ENCODE measurements at regions not wholly inside any gene's neighbourhood (a gene's known extent, or its start where the extent isn't known, plus 50 kb on each side); places are given as distances from the start of the nearest gene placed in this dataset.

GRCh38 chr2:125274718-125275117 is 1249.6 kb downstream of the CNTNAP5 start:
- DNase-seq (ENCODE audit: low read depth) = no peak
- TF ChIP-seq, protein P1, sequence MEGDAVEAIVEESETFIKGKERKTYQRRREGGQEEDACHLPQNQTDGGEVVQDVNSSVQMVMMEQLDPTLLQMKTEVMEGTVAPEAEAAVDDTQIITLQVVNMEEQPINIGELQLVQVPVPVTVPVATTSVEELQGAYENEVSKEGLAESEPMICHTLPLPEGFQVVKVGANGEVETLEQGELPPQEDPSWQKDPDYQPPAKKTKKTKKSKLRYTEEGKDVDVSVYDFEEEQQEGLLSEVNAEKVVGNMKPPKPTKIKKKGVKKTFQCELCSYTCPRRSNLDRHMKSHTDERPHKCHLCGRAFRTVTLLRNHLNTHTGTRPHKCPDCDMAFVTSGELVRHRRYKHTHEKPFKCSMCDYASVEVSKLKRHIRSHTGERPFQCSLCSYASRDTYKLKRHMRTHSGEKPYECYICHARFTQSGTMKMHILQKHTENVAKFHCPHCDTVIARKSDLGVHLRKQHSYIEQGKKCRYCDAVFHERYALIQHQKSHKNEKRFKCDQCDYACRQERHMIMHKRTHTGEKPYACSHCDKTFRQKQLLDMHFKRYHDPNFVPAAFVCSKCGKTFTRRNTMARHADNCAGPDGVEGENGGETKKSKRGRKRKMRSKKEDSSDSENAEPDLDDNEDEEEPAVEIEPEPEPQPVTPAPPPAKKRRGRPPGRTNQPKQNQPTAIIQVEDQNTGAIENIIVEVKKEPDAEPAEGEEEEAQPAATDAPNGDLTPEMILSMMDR (IDR thresholded peaks at IDR 0.05; ENCODE audit: insufficient read depth, low read length) = no peak
- H3K4me3 ChIP-seq (ENCODE audit: low read depth, low read length) = no peak overlapping the region

- no peak overlapping the region for H3K4me3 ChIP-seq (ENCODE audit: low read depth, low read length)
- DNase-seq (ENCODE audit: low read depth) = no peak
- TF ChIP-seq, protein P1 (IDR thresholded peaks at IDR 0.05; ENCODE audit: insufficient read depth, low read length) = no peak
Observed at GRCh38 chr2:125280265-125280664, 1255.2 kb downstream of the CNTNAP5 start.

GRCh38 chr2:125281242-125281641 is 1256.2 kb downstream of the CNTNAP5 start:
- no peak overlapping the region for H3K4me3 ChIP-seq (ENCODE audit: low read depth, low read length)
- no peak for DNase-seq (ENCODE audit: low read depth)
- TF ChIP-seq, protein P1 (IDR thresholded peaks at IDR 0.05; ENCODE audit: insufficient read depth, low read length) = no peak

GRCh38 chr2:125296742-125297141 is 1271.7 kb downstream of the CNTNAP5 start:
- no peak for DNase-seq (ENCODE audit: low read depth)
- H3K4me3 ChIP-seq (ENCODE audit: low read depth, low read length) = no peak overlapping the region
- TF ChIP-seq, protein P1 (IDR thresholded peaks at IDR 0.05; ENCODE audit: insufficient read depth, low read length) = no peak

DNA sequence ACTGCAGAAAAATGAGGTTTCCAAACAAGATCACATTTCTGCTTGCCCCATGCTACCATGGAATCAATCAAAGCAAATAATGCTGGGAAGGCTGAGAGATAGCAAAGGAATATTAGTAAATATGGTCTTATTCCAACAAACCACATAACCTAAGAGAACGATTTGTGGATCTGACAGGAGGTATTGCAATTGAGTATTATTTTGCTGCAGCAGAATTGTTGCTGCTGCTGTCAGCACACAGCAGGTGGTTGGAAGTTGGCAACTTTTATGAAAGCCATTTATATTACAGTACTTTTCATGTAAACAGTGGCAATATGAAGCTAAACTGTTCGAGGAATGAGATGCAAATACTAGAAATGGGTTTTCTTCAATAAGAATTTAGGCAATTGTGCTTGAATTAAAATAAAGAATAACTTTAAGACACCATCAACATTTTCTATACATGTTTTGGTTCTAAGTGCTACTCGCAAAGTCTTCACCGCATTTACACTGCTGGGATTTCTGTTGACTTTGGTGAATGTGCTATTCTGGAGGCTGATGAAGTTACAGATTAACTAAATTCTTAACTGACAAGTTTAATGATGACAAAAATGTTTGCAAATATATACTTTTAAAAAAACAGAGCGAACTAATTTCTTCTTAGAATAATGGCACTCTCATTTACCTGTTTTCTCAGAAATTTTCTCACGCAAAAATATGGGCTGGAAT is 1285.7 kb downstream of the CNTNAP5 start:
- TF ChIP-seq, protein P1 (IDR thresholded peaks at IDR 0.05; ENCODE audit: insufficient read depth, low read length) = no peak
- DNase-seq (ENCODE audit: low read depth) = no peak
- H3K4me3 ChIP-seq (ENCODE audit: low read depth, low read length) = no peak overlapping the region

- no peak overlapping the region for H3K4me3 ChIP-seq (ENCODE audit: low read depth, low read length)
- TF ChIP-seq, protein P1 (IDR thresholded peaks at IDR 0.05; ENCODE audit: insufficient read depth, low read length) = no peak
- DNase-seq (ENCODE audit: low read depth) = no peak
Observed at GRCh38 chr2:125312342-125312741, 1287.3 kb downstream of the CNTNAP5 start.

DNA sequence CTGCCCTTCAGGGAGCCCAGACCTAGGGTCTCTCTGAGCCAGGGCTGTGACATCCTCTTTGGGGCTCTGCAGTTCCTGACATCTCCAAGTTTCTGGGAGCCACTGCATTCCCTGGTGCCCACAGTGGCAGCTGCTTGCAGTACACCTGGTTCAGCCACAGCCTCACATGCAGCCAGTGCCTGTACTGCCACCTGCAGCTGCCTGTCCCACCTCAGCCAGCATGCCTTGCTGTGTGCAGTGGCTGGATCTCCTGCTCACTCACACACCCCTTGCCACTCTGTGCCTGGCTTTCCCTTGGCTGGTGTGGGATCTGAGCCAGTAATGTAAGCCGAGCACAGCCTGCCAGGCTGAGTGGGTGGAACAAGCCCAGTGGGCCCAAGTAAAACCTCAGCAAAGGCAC is 1288.7 kb downstream of the CNTNAP5 start:
- no peak overlapping the region for H3K4me3 ChIP-seq (ENCODE audit: low read depth, low read length)
- DNase-seq (ENCODE audit: low read depth) = no peak
- TF ChIP-seq, protein P1 (IDR thresholded peaks at IDR 0.05; ENCODE audit: insufficient read depth, low read length) = no peak

Data from fibroblast of the aortic adventitia (primary cell).